Activated CD8-positive, alpha-beta memory T cell treated with anti-CD3 and anti-CD28 coated beads for 36 hours (primary cell): ENCODE measurements at regions not wholly inside any gene's neighbourhood (a gene's known extent, or its start where the extent isn't known, plus 50 kb on each side); places are given as distances from the start of the nearest gene placed in this dataset.

Experiments used
- CTCF ChIA-PET: fragments of 350-600 bp; sonication (Branson Sonifier 250); formaldehyde crosslinking; loops from one replicate; lab custom pipeline; 2021; ENCODE audit warnings: antibody characterized with exemption; lab: Charles Lee
- POLR2A ChIA-PET: fragments of 350-600 bp; sonication (Branson Sonifier 250); formaldehyde crosslinking; loops from one replicate; lab custom pipeline; 2021; ENCODE audit warnings: antibody characterized with exemption; lab: Charles Lee

DNA sequence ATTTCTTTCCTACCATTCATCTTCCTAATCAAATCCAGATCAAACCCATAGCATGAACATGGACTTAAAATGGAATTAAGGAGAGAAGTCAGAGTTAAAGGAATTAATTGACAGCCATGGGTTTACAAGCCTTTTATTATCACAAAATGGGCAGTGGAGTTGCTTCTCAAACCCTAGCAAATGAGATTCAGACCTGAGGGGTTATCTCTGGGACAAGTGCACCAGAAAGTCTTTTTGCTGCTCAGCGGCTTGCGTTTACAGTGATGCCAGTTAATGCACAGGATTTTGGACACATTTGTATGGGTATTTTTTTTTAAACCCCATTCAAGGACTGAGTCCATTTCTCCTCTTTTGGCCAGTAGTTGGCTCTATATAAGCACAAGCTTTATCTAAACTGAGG lies 503.0 kb downstream of the EFNB2 start:
- ChIA-PET CTCF (no interaction called here), POLR2A (no interaction called here)

DNA sequence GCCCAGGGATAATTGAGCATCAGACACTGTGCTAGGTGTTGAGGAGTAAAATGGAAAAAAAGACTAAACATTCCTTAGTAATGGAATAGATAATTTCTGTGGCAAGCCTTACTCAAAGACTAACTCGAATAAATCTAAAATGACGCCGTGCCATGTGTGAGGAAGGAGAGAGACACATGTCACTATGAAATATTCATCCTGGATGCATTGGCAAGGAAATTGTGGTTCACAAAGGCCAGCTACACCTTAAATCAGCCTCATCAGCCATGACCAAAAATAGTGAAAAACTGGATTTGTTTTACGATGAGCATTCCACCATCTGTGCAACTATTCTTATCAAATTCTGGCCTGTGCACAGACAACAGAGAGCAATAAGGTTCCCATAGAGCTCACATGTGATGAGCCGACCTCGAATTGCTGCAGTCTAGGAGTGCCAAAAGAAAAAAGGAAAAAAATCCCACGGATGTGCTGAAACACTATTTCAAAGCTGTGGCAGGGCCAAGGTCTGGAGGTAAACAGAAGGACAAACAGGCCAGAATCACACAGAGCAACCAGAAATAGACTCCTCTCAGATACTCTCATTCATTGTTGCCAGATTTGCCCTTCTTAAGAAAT lies 505.7 kb downstream of the EFNB2 start:
- ChIA-PET POLR2A (no interaction called here), CTCF (no interaction called here)

DNA sequence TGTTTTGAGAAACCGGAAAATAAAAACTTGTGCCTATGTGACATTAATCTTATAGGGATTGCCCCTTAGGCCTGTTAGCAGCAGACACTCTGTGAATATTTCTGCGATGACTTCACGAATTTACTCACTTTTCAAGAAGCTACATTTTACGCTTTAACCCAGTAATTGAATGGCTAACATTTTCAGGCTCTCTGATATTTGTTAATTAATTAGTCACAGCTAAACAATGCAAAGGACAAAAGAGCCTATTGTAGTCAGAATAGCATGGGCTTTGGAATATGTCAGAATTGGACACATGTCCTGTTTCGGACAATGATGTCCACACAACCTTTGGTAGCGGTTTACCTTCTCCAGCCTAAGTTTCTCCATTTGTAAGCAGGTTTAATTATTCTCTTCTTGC lies 506.6 kb downstream of the EFNB2 start:
- ChIA-PET CTCF (no interaction called here), POLR2A (no interaction called here)

DNA sequence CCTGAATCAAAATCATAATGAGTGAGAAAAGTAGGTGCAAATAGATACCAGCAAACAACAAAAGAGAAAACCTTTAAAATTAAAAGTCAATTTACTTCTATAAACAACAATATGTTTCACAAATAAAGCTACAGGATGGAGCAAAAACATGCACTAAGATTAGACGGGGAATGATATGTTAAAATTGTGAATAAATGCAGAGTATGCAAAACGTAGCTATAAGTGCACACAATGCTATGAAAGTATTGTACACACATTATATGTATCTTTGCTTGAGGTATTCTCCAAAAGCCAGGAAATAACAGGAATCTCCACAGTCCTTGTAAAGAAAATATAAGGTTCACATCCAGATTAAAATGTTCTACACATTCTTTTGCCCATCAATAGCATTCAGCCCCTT lies 523.9 kb downstream of the EFNB2 start:
- ChIA-PET POLR2A (no interaction called here), CTCF (no interaction called here)

DNA sequence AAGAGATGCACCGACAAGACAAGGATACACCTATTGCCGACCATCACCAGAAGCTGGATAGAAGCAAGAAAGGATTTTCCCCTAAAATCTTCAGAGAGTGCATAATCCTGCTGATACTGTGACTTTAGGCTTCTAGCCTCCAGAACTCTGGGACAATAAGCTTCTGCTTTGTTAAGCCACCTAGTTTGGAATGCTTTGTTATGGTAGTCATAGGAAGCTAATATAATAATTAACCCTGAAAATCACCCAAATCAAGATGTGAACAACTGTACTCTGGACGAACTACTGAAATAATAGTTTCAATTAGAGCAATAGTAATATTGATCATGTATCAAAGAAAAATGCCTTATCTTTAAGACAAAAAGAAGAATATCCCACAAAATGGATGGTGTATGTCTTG lies 524.6 kb downstream of the EFNB2 start:
- ChIA-PET POLR2A (no interaction called here), CTCF (no interaction called here)

DNA sequence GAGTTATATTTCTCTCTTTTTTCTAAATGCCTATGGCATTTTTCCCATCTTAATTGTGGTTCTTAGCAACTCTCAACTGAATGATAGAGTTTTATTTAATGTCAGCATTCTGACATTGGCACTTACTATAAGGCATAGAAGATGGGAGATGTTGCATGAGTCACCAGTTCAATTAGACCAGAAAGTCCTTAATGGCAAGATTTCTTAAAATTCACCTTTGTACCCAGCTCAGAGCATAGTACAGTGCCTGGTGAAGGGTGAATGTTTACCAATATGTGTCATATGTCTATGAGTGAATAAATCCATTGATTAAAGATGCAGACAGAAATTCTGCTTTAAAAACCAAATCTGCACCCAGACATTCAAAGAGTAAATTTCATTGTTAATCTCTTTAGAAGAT lies 526.9 kb downstream of the EFNB2 start:
- ChIA-PET CTCF (no interaction called here), POLR2A (no interaction called here)

DNA sequence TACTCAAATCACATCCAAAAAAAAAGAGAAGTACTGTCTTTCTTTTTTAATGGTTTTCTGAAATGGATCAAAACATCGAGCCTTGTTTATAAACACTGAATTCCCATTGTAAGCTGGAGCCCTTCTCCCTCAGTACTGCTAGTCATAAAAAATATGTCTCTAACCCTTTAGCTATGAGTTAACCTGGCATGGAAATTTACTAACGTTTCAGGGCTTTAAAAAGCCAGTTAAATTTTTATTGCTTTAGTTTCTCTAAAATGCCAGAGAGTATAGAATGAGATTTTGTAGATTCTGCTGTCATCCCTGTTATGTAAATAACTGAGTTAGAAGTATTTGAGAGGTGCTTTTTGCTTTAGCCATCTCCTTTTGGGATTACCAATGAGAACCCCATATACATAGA lies 528.3 kb downstream of the EFNB2 start:
- POLR2A ChIA-PET, result no interaction called here
- CTCF ChIA-PET, result no interaction called here

DNA sequence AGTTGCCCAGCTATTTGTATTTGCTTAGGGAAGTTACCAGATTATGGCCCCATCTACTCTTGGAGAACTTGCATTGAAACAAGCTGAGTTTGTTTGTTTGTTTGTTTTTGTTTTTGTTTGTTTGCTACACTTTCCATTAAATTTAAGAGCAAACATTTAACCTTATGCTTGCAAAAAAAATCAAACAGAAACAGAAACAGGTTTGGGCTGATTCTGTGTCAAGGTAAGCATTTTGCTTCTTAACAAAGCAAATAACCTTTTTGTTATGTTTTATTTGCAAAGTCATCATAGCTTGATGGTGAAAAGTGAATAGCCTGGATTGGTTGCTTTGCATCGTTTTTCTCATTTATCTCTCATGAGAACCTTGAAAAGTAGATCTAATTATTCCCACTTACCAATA lies 531.8 kb downstream of the EFNB2 start:
- POLR2A ChIA-PET, result no interaction called here
- CTCF ChIA-PET, result no interaction called here

DNA sequence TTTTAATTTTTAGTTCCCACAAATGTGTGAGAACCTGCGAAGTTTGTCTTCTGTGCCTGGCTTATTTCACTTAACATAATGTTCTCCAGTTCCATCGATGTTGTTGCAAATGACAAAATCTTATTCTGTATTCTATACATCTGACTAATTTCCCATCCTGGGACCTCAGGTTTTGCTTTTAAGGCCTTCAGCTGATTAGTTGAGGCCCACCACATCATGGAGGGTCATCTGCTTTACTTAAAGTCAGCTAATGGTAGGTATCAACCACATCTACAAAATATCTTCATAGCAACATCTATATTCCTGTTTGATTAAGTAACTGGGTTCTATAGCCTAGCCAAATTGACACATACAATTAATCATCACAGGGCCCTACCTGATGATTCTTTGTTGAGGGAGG lies 534.0 kb downstream of the EFNB2 start:
- CTCF ChIA-PET, result no interaction called here
- POLR2A ChIA-PET, result no interaction called here

DNA sequence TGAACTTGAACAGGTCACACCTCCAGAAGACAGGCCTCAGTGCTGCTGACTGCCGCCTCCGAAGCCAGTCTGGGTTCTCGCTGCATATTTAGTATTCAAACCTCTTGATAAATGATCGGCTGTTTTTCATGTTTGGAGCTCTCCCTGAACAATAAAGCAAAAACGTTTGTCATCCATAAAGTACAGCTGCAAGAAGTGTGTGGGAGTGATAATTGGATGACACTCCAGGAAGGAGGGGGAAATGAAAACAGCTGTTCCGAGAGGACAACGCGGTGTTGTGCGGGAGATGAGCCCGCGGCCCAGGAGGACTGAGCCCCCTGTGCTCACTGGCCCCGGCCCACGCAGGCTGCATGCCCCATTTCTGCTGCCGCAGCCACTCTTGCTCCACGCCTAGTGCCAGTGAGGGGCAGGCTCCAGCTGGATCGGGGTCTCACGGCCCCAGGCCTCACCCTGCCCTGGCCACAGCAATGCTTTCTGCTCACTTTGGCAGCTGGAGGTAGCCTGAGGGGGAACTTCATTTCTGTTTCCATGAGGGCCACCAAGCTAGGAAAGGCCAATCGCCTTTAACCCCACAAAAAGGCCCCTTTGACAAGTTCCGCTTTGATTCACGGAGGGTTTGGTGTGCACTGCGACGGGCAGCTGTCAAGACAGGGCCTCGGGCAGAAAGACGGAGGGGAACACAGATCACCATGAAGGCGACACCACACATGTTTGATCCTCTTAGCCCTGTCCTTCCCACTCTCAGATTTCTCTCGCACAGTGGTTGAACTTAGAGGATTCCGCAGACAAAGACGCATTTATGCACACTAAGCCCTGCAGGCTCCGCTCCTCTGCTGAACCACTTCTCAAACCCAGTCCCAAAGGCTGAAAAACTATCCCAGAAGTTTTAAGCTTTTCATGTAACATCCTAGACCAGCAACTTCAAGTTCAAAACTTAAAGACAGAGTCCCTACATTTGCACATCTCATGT lies 537.6 kb downstream of the EFNB2 start:
- POLR2A ChIA-PET, result no interaction called here
- CTCF ChIA-PET, result no interaction called here

DNA sequence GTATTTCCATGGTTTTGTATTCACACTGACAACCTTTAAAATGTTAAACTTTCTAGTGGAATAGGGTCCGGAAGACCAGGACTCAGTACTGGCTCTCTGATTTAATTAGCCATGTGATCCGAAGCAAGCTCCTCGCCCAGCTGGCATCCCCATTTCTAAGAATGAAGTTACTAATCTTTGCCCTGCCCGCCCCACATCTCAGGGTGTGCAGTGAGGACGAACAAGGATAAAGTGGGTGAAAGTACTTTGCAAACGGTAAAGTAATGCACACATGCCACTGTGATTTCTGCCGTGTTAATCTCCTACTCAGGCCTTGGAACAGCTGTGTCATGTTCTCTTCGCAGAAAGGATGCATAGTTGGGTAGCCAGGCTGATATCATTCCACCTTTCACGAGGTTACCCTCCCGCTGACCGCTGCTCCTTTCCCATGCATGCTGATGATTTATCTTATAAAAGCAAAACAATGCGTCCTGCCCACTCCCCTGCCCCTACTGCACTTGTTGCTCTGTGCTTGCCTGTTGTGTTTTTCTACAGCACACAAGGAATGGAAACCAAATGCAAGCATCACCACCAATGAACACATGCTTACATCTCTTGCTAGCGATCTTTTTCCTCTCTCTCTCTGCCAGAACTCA lies 539.0 kb downstream of the EFNB2 start:
- ChIA-PET POLR2A (no interaction called here), CTCF (no interaction called here)

DNA sequence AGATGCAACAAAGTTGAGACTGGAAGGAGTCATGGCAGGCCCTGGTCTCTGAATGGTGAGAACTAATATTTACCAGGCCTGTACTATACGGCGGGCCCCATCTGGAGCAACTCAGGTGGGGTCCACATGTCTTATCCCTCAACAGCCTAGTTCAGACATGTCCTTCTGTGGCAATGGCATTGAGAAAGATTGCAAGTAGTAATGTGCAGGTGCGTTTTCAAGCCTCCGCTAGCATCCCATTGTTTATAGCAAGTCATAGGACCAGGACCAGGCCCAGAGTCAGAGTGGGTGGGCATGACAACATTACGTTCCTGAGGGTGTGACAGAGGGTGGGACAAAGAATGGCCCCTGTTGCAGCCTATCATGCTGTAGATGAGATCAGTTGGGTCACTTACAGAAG lies 541.1 kb downstream of the EFNB2 start:
- POLR2A ChIA-PET, result no interaction called here
- CTCF ChIA-PET, result no interaction called here

DNA sequence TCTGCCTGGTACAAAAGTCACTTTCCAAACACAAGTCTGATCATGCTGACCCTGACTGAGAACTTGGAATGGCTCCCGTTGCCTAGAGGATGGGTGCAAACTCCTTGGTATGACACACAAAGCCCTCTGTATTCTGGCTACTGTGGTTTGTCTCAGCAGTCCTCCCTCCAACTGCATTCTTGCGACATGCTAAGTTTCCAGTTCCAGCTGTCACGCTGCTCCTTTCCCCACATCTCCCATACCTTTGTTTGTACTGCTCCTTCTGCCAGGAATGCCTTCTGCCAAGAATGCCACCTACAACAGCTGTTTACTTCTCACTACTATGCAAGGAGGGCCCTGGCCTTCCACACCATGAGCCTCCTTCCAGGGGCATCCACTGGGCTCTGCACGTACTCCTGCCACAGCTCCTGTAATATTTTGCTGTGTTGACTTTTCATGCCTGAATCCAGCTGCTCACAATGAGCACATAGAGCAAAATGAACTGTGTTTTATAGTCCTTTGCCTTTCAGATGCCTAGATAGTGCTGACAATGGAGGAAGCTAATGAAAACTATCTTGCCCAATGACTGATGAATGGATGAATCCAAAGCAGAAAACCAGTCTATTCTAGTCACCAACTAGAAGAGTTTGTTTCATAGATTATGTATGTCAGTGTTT lies 543.7 kb downstream of the EFNB2 start:
- CTCF ChIA-PET, result interaction anchor here (0.5 kb wide), 1 partner anchor 570 kb away, joined by 3 read pairs; no protein-coding TSS in a partner anchor
- POLR2A ChIA-PET, result no interaction called here

DNA sequence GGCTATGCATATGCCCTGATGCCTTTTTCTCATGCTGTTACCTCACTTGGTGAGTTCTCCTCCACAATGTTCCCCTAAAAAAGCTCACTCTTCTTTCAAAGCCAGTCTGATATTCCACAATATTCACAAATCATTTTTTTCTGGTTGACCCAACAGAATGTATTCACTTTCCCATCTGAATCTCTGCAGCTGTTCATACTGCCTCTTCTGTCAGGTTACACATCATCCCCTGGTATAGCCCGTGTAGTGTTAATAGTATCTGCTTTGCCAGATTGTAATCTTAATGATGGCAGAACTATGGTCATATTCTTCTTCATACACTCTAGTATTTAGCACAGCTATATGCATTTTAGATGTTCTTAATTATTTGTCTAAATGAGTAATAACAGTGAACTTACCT lies 544.3 kb downstream of the EFNB2 start:
- ChIA-PET CTCF (interaction anchor here (0.5 kb wide), 1 partner anchor 570 kb away, joined by 3 read pairs; no protein-coding TSS in a partner anchor), POLR2A (no interaction called here)

DNA sequence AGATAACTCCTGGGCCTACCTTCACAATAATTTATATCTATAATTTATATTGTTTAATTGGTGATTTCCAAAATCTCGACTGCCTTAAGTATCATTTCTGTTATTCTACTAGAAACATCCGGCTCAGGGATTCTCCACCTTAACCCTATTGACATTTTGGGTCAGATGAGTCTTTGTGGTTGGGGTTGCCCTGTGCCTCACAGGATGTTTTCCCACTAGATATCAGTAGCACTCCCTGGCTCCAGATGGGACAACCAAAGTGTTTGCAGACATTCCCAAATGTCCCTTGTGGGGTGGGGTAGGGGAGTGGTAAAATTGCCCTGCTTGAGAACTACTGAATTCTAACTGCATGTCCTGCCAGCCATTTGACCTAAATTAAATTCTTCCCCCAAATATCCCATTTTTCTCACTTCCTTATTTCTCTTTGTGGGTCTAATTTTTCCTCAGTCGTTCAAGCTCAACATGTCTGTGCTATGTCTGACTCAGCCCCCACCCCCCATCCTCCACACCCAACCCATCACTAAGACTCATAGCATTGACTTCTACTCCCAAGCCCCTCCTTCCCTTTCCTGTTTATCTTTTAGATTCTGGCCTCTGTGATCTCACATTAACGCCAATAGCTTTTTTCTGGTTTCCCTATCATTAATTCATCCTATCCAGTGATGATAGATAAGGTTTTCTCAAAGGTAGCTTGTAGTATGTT lies 545.1 kb downstream of the EFNB2 start:
- ChIA-PET POLR2A (no interaction called here), CTCF (no interaction called here)

DNA sequence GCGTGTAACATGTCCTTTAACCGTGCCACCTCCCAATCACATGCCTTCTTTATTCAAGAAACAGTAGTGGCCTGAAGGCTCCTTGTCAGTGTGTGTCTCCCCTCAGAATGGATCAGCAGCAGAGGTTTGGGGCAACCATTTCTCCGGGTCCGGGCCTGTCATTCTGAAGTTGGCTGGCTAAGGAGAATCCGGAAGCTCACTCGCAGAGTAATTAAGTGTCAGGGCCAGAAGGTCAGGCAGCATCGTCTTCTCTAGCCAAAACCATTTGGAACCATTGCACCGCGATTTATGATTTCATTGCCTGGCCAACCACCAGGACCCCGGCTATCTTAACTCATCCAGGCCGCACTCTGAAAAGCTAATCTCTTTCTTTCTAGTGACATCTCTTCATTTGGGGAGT lies 550.8 kb downstream of the EFNB2 start:
- CTCF ChIA-PET, result no interaction called here
- POLR2A ChIA-PET, result no interaction called here

DNA sequence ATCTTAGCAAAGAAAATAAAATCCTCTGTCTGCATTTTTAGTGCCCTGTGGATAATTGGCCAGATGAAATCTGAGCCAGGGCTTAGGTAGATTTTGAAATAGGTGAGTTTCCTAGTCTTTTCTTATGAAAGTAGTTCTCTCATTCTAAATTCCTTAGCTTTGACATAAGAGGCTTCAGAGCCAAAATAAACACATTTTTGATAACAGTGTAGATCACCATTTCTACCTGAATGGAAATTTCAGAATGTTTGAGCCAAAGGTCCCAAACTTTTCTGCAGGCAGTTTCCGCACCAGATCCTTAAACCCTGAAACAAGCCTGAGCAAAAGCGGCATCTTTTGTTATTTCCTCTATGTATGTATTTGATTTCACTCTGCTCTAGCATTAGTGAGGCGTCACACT lies 551.2 kb downstream of the EFNB2 start:
- POLR2A ChIA-PET, result no interaction called here
- CTCF ChIA-PET, result no interaction called here

DNA sequence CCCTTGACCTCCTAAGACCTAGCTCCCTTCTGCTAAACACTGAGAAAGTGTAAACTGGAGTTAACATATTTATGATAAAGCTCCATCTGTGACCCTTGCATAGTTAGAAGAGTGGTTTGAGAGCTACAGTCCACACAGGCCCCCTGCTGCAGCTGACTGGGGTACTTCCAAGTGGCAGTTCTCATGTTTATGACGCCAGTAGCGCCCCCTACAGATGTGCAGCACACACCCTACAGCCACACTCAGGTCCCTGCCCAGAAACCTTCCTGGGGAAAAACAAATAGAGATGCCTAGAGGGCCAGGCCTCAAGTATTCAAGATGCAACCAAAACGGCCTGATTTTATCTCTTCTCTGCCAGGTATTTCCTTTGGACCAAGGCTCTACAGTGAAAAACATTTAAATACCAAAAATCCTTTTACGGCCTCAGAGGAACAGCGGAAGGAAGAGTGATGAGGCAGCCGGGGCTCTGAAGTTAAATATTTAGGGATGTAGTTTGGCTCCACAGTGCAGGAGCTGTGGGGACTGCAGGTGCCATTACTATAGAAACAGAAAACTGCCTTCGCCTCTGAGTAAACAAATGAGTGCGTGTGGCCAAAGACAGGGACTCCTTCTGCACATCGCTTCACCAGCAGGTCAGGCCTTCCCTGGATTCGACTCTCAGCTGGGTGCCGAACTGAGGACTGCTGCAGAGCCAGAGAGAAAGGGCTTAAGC lies 553.1 kb downstream of the EFNB2 start:
- ChIA-PET CTCF (no interaction called here), POLR2A (no interaction called here)
